ENCODE measurements at regions not wholly inside any gene's neighbourhood (a gene's known extent, or its start where the extent isn't known, plus 50 kb on each side); places are given as distances from the start of the nearest gene placed in this dataset.

DNA sequence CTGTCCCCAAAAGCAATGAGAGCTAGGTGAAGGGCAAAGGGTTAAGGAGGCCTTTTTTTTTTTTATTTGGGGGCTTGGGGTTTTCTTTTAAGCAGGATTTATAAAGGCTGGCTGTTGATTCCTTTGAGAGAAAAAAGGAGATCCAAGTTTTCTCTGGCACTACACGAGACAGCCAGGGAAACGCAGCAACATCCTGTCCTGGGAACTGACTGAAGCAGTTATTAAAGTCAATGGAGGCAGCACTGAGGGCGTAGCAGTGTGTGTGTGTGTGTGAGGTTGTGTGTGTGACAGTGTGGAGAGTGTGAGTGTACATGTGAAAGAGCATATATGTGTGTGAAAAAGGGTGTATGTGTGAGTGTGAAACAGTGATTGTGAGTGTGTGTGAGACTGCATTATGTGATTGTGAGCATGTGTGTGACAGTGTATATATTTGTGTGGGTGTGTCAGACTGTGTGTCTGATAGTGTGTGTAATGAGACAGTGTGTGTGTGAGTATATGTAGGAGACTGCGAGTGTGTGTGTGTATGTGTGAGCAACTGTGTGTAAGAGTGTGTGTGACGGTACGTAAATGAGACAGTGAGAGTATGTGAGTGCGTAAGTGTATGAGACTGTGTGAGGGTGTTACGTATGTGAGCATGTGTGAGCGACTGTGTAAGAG, 65.9 kb upstream of the TIAM1 start:
- no peak for DNase-seq (ENCODE audit: low read depth in 1 of 2, low spot score in 1 of 2)
- Histone ChIP-seq H3K27ac (replicated peaks) (no peak overlapping the region), H3K4me3 (replicated peaks; ENCODE audit: insufficient read depth, low read length) (no peak overlapping the region), H3K27me3 (ENCODE audit: insufficient read depth, poor library complexity, severe bottlenecking) (no peaks in the 10 kb centered on the region)
- TF ChIP-seq, protein P1, sequence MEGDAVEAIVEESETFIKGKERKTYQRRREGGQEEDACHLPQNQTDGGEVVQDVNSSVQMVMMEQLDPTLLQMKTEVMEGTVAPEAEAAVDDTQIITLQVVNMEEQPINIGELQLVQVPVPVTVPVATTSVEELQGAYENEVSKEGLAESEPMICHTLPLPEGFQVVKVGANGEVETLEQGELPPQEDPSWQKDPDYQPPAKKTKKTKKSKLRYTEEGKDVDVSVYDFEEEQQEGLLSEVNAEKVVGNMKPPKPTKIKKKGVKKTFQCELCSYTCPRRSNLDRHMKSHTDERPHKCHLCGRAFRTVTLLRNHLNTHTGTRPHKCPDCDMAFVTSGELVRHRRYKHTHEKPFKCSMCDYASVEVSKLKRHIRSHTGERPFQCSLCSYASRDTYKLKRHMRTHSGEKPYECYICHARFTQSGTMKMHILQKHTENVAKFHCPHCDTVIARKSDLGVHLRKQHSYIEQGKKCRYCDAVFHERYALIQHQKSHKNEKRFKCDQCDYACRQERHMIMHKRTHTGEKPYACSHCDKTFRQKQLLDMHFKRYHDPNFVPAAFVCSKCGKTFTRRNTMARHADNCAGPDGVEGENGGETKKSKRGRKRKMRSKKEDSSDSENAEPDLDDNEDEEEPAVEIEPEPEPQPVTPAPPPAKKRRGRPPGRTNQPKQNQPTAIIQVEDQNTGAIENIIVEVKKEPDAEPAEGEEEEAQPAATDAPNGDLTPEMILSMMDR (IDR thresholded peaks at IDR 0.05; ENCODE audit: insufficient read depth, low read length), result no peak
- TF ChIP-seq GABPA (IDR thresholded peaks at IDR 0.05; ENCODE audit: low read depth), result no peak

DNA sequence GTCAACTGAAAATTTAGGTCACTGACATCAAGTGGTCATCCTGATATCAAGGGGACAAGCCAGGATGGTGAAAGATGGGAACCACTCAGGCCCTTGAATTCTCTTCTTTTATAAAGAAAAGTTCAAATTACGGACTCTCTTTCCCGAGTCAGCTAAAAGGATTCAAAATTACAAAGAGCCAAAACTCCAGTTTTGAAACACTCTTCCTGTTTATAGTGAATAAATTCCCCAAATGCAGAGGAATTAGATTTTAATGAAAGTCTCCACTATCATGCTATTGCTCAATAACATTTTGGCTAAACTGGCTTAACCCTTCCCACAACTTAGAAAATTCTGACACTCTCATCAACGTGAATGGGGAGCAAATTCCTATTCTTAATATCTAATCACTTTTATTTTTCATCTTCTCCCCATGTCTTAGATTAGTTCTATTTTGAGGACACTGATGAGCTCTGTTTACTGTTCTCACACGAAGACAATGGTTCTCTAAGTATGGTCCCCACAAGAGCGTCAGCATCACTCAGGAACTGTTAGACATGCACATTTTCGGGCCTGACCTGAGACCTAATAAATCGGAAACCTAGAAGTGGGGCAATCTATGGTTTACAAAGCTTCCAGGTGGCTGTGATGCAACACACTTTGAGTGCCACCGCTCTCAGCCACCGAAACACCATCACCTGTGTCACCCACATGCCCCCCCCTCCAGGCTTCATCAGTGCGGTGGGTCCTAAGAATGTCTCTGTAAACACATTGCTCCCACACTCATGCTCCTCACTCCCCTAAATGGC, 64.4 kb upstream of the TIAM1 start:
- no peak for TF ChIP-seq SPI1 (IDR thresholded peaks at IDR 0.05; ENCODE audit: borderline replicate concordance, low read depth)
- no peak for TF ChIP-seq GABPA (IDR thresholded peaks at IDR 0.05; ENCODE audit: low read depth)
- TF ChIP-seq, protein P2, sequence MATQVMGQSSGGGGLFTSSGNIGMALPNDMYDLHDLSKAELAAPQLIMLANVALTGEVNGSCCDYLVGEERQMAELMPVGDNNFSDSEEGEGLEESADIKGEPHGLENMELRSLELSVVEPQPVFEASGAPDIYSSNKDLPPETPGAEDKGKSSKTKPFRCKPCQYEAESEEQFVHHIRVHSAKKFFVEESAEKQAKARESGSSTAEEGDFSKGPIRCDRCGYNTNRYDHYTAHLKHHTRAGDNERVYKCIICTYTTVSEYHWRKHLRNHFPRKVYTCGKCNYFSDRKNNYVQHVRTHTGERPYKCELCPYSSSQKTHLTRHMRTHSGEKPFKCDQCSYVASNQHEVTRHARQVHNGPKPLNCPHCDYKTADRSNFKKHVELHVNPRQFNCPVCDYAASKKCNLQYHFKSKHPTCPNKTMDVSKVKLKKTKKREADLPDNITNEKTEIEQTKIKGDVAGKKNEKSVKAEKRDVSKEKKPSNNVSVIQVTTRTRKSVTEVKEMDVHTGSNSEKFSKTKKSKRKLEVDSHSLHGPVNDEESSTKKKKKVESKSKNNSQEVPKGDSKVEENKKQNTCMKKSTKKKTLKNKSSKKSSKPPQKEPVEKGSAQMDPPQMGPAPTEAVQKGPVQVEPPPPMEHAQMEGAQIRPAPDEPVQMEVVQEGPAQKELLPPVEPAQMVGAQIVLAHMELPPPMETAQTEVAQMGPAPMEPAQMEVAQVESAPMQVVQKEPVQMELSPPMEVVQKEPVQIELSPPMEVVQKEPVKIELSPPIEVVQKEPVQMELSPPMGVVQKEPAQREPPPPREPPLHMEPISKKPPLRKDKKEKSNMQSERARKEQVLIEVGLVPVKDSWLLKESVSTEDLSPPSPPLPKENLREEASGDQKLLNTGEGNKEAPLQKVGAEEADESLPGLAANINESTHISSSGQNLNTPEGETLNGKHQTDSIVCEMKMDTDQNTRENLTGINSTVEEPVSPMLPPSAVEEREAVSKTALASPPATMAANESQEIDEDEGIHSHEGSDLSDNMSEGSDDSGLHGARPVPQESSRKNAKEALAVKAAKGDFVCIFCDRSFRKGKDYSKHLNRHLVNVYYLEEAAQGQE (IDR thresholded peaks at IDR 0.05; ENCODE audit: insufficient replicate concordance, low read depth), result no peak
- no peak for TF ChIP-seq POLR2AphosphoS5 (IDR thresholded peaks at IDR 0.05; ENCODE audit: low read depth)
- TF ChIP-seq, protein P1 (IDR thresholded peaks at IDR 0.05; ENCODE audit: insufficient read depth, low read length), result no peak
- Histone ChIP-seq H3K27ac (replicated peaks) (no peak overlapping the region), H3K4me3 (replicated peaks; ENCODE audit: insufficient read depth, low read length) (no peak overlapping the region), H3K27me3 (ENCODE audit: insufficient read depth, poor library complexity, severe bottlenecking) (no peaks in the 10 kb centered on the region)
- DNase-seq (ENCODE audit: low read depth in 1 of 2, low spot score in 1 of 2), result no peak

DNA sequence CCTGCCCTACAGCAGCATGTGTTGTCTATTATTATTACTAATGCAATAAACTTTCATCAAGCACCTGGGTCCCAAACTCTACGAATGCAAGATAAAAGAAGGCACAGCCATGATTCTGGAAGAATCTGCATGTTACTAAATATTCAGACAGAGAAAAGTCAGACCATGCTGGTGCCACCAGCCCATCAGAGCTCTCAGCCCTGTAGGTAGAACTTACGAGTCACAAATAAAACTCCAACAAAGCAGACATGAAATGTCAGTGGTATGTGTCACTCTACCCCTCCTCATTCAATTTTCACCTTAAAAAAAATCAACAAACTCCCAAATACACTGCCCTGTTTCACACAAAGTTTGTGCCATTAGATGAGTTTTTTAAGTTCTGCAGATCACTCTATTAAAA, 62.4 kb upstream of the TIAM1 start:
- Histone ChIP-seq H3K4me3 (replicated peaks; ENCODE audit: insufficient read depth, low read length) (no peak overlapping the region), H3K27ac (replicated peaks) (no peak overlapping the region), H3K27me3 (ENCODE audit: insufficient read depth, poor library complexity, severe bottlenecking) (no peaks in the 10 kb centered on the region)
- DNase-seq (ENCODE audit: low read depth in 1 of 2, low spot score in 1 of 2), result no peak
- TF ChIP-seq SPI1 (IDR thresholded peaks at IDR 0.05; ENCODE audit: borderline replicate concordance, low read depth) (no peak), POLR2AphosphoS5 (IDR thresholded peaks at IDR 0.05; ENCODE audit: low read depth) (no peak)
- TF ChIP-seq, protein P2 (IDR thresholded peaks at IDR 0.05; ENCODE audit: insufficient replicate concordance, low read depth), result no peak

DNA sequence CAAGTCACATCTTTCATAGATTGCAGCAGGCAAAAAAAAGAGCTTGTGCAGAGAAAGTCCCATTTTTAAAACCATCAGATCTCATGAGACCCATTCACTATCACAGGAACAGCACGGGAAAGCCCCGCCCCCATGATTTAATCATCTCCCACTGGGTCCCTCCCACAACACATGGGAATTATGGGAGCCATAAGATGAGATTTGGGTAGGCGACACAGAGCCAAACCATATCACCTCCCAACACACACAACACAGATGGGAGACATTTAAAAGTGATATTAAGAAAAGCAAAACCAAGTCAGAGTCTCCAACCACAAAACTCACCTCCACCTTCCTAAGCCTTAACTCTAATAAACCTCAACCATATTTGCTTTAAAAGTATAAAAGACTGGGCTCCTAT, 61.5 kb upstream of the TIAM1 start:
- no peak for DNase-seq (ENCODE audit: low read depth in 1 of 2, low spot score in 1 of 2)
- H3K4me3 ChIP-seq (replicated peaks; ENCODE audit: insufficient read depth, low read length), result no peak overlapping the region
- no peaks in the 10 kb centered on the region for H3K27me3 ChIP-seq (ENCODE audit: insufficient read depth, poor library complexity, severe bottlenecking)
- TF ChIP-seq, protein P1 (IDR thresholded peaks at IDR 0.05; ENCODE audit: insufficient read depth, low read length), result no peak
- TF ChIP-seq POLR2AphosphoS5 (IDR thresholded peaks at IDR 0.05; ENCODE audit: low read depth), result no peak
- no peak overlapping the region for H3K27ac ChIP-seq (replicated peaks)

All from HL-60 (cell line).